ENCODE measurements at regions not wholly inside any gene's neighbourhood (a gene's known extent, or its start where the extent isn't known, plus 50 kb on each side); places are given as distances from the start of the nearest gene placed in this dataset.
A peak's percentile ranks its signal among the peaks of the same experiment; 100 is the strongest.

DNA sequence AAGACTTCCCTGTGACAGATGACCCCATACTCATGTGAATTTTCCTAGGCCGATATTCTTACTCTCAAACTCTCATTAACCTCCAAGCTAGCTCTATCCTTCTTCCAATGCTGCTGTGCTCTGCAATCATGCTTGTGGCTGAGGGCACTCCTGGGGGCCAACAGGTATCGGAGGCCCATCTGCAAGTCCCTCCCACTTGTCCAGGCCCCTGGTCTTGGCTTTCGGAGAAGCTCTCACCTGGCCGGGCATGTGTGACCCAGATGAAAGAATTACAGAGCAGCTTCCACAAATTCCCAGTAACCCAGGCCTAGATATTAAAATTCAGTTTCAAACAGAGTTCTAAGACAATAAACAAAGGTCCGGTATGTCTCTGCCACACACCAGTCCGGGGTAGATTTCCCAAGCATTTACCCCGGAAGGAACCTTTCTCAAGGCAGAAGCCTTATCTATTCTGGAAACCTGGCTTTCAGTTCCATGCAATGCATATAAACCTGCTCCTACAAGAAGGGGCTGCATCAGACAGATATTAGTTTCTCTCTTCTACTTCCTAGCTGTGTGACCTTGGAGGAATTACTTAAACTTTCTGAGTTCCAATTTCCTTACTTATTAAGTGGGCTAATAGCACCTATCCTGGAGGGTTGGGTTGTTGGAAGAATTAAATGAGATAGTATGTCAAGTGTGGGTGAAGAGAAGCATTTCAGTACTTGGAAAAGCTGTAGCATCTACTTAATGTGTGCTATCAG lies 270.8 kb downstream of the PTTG2 start:
- DNase-seq, result no peak

DNA sequence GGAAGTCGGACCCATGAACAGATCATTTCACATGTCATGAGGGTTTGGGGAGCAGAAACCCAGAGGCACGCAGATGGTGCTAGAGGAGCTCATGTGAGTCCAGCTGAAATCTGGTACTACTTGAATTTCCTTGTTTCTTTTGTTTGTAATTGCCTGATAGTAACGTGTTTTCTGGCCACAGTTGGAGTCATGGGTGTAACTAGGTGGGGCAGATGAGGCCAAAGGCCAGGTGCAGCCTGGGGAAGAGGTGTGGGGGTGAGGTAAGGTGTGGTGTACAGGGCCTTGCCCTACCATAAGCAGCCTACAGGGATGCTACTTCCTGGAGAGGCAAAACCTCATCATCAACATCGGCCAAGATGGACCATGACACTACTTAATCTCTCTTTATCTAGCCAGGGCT lies 271.4 kb downstream of the PTTG2 start:
- no peak for DNase-seq

DNA sequence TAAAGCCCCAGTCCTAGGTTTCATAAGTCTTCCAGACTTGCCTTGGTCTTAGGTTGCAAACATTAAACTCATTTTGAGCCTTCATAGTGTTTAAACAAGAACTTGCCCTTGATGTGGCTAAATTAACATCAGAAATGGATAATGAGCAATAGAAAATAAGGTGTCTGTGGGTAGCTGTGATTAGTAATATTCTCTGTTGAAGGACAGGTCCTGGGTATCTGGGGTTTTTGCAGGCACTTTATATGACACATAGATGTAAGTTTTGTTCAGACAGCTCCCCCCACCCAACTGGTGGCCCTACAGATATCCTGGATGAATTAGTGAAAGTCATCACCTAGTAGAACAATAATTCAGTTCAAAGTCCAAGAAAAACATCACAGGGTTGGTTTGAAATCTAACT lies 272.5 kb downstream of the PTTG2 start:
- DNase-seq, result no peak

DNA sequence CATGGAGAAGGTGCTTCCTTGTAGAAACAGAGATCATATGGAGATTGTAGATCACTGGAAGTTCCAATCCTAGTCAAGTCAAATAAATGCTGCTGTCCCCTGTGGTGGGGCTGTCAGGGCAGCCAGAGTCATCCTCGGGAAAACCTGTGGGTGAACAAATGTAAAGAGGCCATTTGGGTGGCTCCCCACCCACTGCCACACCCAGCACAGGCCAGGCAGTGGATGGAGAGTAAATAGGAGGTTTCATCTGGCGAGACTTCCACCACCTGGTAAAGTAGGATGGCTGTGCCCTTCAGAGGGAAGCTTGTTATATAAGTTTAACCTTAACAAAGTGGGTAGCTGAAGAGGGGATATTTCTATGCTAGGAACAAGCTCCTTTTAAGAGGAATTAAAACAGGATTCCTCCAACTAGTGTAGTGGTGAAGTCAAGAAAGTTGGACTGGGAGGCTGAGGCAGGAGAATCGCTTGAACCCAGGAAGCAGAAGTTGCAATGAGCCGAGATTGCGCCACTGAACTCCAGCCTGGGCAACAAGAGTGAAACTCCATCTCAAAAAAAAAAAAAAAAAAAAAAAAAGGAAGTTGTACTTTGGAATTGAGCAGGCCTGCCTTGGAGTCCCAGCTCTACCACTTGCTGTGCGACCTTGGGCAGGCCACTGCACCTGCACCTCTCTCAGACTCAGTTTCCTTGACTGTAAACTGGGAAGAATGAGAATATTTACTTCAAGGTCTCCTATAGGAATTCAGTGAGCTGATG lies 273.7 kb downstream of the PTTG2 start:
- DNase-seq, result no peak

DNA sequence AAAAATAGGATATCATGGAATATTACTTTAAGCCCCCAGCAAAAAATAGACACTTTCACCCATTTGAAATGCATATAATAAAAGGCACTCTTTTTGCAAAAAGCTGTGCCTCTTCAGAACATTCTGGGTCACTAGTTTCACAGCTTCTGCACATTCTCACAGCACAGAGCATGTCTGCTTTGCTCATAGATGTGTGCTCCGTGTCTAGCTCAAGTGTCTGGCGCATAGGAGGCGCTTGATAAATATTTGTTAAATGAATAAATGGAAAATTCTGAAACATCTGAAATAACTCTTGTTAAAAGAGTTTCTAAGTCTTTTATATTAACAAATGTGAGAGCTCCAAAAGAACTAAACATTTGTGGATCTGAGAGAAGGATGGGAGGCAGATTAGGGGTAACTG lies 275.2 kb downstream of the PTTG2 start:
- no peak for DNase-seq

DNA sequence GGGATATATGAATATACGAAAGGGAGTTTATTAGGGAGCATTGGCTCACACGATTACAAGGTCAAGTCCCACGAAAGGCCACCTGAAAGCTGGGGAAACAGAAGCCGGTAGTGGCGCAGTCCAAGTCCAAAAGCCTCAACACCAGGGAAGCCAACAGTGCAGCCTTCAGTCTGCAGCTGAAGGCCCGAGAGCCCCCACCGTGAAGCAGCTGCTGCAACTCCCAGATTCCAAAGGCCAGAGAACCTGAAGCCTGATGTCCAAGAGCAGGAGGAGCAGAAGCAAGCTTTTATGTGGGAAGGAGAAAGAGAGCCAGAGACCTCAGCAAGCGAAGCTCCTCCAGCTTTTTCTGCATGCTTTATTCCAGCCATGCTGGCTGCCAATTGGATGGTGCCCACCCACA lies 275.8 kb downstream of the PTTG2 start:
- DNase-seq, result no peak

DNA sequence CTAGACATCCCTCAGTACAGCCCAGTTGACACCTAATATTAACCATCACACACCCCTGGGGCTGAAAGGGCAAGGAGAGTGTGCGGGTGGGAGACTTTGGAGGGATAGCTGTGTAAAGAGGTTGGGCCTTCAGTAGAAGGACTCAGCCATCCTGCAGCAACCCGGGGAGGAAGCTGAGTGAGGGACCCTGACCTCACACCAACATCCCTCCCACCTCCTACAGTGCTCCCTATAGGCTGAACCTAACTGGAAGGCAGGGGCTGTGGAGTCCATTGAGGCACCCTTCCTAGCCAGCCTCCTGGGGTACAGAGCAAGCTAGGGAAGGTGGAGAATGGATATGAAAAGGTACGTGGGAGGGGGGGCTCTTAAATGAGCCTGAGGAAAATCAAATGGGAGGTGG lies 276.3 kb downstream of the PTTG2 start:
- no peak for DNase-seq

DNA sequence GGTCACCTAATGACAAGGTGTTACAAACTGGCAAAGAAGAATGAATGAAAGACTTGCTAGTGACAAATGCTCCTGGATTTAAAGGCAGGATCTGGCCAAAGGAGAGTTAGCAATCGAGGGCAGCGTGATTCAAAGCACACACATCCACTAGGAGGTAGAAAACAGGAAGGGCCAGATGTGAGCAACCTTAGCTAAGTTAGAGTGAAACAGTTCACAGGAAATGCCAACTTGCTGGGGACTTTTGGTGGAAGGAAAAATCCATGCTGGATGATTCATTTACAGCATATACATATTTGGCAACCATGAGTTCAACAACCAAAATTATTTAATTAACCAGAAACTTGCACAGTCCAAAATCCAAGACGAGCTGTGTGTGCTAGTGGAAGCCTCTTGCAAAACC lies 276.9 kb downstream of the PTTG2 start:
- no peak for DNase-seq

DNA sequence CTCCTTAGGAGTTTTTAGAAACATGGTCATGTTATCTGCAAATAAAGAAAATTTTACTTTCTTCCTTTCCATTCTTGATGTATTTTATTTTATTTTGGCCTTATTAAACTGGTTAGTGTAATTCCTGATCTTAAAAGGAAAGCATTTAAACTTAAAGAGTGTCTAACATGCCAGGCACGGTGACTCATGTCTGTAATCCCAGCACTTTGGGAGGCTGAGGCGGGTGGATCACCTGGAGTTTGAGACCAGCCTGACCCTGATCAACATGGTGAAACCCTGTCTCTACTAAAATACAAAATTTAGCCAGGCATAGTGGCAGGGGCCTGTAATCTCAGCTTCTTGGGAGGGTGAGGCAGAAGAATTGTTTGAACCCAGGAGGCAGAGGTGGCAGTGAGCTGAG lies 281.3 kb downstream of the PTTG2 start:
- no peak for DNase-seq

DNA sequence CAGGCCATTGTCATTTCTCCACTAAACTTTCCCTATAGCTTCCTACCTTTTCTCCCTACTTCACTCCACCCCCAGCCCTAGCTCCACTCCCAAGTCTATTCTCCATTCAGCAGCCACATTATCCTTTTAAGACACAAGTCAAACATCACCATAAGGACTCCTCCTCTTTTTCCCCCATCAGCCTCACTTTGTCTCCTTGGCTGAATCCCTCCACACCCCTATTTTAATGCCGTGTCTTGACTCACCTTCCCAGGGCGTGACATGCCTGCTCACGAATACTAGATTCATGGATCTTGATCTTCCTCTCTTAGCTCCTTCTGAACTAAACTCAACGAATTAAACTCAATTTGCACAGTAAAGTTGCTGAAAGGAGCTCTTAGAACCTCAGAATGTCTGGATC lies 281.9 kb downstream of the PTTG2 start:
- no peak for DNase-seq

DNA sequence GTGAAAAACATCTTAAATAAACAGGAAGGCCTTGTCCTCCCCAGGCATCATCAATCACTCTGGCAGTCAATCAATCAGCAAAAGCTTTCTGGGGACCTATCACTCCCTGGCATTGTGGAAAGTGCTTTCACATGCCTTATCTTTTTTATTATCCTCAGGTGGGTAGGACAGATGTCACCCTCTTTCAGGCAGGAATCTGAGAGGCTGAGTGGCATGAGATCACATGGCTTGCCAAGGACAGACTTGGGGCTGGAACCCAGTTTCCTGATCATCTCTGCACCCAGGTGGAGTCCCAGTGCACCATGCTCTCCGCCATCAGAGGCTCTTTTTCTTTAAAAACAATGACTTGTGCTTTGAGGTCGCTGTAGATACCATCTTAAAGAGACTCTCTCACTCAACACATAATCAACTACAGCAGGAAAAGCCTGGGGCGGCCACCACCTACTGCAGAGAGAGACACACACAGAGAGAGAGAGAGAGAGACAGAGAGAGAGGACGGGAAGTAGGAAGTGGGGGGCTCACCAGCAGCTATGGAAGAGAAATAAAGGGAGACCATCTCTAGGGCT lies 282.7 kb downstream of the PTTG2 start:
- no peak for DNase-seq

DNA sequence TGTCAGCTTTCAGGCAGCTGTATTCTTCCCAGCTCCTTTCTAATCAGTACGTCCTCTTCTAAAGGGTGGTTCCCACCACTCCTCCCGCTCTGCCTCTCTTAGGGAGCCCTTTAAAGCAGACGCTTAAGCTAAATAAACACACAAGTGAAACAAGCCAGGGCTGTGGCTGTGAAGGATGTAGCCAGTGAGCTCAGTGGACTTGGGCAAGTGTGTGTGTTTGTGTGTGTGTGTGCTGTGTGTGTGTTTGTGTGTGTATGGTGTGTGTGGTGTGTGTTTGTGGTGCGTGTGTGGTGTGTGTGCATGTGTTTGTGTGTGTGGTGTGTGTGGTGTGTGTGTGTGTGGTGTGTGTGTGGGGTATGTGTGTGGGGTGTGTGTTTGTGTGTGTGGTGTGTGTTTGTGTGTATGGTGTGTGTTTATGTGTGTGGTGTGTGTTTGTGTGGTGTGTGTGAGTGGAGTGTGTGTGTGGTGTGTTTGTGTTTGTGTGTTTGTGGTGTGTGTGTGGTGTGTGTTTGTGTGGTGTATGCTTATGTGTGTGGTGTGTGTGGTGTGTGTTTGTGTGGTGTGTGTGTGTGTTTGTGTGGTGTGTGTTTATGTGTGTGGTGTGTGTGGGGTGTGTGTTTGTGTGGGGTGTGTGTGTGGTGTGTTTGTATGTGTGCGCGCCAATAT lies 283.3 kb downstream of the PTTG2 start:
- peak in 2 of 3 experiments; percentile 6 to 54 for DNase-seq

DNA sequence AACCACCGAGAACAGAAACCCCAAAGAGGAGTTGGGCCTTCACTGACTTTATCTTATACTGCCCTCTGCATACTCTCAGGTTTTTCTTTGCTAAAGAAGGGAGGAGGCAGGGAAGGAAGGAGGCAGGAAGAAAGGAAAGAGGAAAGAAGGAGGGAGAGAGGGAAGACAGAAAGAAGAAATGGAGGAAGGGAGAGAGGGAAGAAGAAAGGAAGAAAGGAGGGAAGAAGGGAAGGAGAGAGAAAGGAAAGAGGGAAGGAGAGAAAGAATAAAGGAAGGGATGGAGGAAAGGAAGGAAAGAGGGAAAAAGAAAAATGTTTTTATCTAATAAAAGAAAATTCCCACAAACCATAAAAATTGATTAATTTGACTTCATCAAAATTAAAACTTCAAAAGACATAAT lies 294.6 kb downstream of the PTTG2 start:
- no peak for DNase-seq

DNA sequence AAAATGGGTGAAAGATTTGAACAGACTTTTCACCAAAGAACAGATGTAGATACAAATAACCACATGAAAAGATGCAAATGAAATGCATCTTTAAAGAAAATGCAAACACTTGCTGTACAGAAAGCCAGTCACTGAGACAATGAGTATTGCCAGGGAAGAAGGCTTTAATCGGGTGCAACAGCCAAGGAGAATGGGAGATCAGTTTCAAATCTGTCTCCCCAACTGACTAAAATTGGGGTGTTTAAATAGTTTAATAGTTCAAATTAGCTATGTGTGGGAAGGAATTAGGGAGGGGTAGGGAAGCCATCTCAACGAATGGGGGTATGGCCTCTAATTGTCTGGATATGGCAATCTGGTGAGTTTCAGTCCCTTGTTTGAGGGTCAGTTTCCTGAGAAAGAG lies 295.4 kb downstream of the PTTG2 start:
- no peak for DNase-seq

DNA sequence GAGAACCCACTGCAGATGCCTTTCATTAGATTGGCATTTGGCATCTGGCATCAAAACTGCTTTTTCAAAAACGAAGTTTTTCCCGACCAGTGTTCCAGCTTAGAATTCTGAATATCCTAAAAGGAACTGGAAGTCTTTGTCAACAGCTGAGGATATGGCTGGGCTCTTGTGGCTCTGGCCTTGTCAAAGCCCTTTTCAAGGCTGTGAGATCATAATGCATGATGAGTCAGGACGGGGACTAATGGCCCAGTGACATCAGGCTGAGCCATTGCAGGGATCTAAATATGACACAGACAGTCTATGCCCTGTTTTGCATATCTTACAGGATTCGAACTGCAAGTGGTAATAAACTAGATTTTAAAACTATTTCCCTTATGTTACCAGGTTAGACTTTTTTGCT lies 306.4 kb downstream of the PTTG2 start:
- DNase-seq, result no peak

DNA sequence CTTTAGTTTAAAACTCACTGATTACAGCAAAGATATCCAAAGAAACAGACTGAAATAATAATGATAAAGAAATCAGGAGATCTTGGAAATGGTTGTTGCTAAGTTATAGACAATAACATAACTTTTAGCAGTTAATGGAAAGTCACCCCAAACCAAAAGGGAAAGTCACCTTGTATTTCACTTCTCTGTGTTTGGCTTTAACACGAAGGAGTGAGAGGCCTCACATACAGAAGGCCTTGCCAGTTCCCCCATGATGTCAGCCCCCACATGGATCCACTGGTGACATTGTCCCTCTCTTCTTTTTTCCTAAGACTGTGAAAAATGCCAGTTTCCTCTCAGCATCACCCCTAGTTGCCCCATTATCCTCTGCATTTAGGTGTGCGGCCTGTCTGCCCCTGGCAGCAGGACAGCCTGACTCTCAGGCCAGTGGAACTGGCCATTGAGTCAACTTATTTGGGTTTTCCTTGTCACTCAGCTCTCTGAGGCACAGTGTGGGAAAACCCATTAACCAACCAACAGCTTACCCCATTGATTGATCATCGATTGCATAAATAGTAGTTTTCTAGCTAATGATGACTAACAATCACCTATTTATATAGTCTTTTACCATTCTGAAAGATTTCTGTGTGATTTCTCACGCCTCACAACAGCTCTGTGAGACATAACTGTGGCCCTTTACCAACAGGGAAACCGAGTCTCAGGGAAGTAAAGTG lies 308.1 kb downstream of the PTTG2 start:
- DNase-seq, result no peak

DNA sequence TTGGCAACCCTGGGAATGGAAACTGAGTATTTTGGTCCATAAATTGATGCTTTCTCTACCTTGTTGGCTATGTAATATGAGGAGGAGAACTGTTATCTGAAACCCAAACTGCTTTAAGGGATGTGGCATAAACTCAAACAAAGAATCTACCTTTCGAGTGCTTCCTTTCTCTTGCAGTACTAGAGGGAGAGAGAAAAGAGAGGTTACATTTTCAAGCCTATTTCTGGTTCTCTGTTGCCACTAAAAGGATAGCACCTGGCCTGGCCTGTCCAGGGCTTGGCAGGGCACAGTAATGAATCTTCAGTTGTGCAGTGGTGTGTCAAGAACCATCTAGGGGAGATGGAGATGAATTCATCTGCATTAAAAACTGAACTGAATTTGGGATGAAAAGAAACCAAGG lies 308.6 kb downstream of the PTTG2 start:
- peak in 1 of 3 experiments; percentile 47 for DNase-seq

DNA sequence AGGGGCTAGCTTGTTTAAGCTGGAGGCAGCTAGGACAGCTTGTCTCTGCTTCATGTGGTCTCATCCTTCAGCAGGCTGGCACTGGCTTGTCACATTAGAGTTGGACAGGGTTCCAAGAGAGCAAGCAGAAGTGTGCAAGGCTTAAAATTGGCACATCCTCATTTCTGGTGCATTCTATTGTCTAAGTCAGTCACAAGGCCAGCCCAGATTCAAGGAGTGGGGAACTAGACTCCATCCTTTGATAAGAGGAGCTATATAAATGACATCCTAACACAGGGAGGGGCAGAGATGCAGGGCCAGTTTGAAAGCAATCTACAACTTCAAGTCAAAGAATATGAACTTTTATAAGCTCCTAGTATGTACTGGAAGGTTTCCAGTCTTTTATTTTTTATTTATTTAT lies 313.2 kb downstream of the PTTG2 start:
- DNase-seq, result no peak

DNA sequence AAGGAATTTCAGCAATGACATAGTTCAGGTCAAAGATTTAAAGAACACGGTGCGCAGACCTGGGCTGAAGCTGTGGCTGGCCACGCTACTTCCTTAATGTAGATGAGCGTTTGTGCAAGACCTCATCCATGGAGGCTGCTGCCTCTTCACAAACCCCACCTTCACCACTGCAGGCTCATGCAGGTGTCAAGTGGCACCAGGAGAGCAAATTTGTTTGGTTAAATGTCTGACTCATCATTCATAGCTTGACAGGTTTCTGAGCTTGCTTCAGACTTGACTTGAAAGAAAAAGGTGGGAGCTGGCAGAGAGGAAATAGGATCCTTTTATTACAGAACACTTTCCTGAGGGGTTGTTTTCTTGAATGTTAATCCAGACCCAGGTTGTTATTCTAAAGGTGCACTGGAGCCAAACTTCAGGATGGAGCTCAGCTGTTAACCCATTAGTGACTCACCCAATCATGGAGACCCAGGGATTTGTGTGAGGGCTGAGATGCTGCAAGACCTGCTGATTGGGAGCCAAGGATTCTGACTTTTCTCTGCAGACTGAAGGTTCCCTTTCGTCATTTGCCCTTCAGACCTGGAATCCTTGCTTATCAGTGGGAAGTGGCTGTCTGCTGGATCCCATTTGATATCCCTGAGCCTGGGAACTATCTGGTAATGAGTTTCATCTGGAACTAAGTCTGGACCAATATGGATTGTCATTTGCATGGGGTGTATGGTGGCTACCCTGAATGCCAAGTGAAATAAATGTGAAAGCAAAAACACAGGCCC lies 315.3 kb downstream of the PTTG2 start:
- DNase-seq, result peak; percentile 43 to 95 (median 72)

DNA sequence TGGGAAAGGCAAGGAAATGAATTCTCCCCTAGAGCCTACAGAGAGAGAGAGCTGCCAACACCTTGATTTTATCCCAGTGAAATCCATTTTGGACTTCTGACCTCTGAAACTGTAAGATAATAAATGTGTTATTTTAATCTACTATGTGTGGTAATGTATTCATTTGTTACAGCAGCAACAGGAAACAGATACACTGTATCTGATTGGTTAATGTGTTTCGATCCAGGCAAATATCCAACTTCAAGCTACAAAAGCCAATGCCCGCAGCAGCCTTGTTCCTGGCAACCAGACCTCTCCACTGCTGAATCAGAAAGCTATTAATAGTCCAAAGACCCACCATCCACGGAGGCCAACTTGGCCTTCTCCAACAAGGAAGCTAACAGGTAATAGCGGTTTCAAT lies 318.1 kb downstream of the PTTG2 start:
- DNase-seq, result no peak

DNA sequence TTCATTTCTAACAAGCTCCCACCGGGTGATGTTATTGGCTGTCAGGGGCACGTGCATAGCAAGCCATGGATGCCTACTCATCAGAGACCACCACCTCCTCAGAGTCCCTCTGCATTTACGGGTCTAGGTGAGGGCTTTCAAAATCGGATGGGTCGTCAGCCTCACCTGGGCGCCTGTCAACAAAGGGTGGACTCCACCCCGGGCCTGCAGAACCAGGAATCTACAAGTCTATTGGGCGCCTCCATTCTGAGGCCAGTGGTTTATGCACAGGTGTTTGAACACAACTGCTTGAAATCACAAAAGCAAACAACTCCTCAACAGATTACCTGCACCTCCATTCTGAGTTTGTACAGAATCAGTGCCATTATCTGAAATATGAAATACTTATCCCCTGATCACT lies 318.9 kb downstream of the PTTG2 start:
- DNase-seq, result no peak

DNA sequence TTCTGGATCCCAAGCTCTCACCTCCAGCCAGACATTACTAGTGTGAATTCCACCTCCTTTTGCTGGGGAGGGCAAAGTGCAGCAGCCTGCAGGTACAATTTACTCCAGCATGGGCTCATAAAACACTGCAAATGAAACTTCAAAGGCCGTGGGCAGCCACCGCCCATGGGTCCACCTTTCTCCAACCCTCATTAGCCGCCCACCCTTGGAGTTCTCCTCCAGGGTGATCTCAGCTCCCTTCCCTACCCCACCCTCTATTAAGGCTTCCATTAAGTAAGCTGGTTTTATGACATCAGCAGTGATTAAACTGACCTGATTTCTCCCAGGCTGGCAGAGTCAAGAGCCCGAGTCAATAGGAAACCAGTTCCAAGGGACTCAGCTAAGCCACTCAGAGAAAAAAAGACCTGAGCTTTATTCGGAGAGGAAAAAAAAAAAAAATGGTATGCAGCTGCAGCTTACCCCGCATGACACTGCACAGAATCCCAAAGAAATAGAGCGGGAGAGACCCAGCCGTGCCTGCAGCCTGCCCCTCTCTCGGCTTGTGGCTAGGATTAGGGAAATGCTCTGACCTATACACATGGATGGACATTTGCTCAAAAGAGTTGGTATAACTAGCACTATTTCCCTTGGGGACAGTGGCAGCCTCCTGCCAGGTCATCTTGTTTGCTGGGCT lies 319.6 kb downstream of the PTTG2 start:
- peak; percentile 9 to 67 (median 20) for DNase-seq
